ENCODE measurements at regions not wholly inside any gene's neighbourhood (a gene's known extent, or its start where the extent isn't known, plus 50 kb on each side); places are given as distances from the start of the nearest gene placed in this dataset.

DNA sequence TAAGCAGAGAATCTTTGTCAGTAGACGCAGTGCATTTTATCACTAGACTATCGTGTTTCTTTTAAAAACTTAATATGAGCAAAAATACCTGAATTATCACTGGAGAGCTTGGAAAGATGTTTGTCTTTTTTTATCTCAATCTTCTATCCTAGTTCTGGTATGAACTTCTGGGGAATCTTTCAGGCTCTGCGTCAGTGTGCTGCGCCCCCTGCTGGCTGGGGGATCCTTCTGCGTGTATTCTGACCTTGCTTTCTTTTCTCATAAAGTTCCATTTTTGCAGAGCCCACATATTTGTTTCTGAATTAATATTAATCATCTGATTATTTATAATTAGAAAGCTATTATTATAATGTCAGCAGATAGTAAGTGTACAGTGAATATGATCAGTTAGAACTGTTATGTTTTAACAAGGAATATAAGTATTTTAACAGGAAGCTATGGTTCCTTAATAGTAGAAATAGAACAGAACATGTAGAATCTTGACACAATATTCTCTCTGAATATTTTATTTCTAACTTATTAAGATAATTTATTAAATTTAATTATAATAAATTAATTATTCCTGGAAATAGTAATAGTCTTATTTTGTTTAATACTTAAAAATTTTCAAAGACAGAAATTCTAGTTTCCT lies 945.0 kb upstream of the CRIM1 start:
- H3K4me1 ChIP-seq: no peaks in the 10 kb centered on the region
- peak in 2 of 3 donors; percentile 60 to 68 for DNase-seq
- no peaks in the 10 kb centered on the region for H3K27me3 ChIP-seq
- TF ChIP-seq, protein P1, sequence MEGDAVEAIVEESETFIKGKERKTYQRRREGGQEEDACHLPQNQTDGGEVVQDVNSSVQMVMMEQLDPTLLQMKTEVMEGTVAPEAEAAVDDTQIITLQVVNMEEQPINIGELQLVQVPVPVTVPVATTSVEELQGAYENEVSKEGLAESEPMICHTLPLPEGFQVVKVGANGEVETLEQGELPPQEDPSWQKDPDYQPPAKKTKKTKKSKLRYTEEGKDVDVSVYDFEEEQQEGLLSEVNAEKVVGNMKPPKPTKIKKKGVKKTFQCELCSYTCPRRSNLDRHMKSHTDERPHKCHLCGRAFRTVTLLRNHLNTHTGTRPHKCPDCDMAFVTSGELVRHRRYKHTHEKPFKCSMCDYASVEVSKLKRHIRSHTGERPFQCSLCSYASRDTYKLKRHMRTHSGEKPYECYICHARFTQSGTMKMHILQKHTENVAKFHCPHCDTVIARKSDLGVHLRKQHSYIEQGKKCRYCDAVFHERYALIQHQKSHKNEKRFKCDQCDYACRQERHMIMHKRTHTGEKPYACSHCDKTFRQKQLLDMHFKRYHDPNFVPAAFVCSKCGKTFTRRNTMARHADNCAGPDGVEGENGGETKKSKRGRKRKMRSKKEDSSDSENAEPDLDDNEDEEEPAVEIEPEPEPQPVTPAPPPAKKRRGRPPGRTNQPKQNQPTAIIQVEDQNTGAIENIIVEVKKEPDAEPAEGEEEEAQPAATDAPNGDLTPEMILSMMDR (IDR thresholded peaks at IDR 0.05): peak; percentile 20 to 61 (median 53)
- TF ChIP-seq POLR2A (IDR thresholded peaks at IDR 0.05): no peak
- no peak overlapping the region for H3K4me3 ChIP-seq
- H3K9me3 ChIP-seq: no peaks in the 10 kb centered on the region
- no peaks in the 10 kb centered on the region for H3K36me3 ChIP-seq
- H3K27ac ChIP-seq: no peak overlapping the region

DNA sequence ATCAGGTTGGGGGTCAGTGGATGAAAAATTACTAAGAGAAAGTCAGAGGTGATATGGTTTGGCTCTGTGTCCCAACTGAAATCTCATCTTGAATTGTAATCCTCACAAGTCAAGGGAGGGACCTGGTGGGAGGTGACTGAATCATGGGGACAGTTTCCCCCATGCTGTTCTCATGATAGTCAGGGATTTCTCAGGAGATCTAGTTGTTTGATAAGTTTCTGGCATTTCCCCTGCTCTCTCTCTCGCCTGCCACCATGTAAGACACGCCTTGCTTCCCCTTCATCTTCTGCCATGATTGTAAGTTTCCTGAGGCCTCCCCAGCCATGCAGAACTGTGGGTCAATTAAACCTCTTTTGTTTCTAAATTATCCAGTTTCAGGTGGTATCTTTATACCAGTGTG lies 945.8 kb upstream of the CRIM1 start:
- no peaks in the 10 kb centered on the region for H3K9me3 ChIP-seq
- no peak for DNase-seq
- no peaks in the 10 kb centered on the region for H3K4me1 ChIP-seq
- H3K27ac ChIP-seq: no peak overlapping the region
- no peaks in the 10 kb centered on the region for H3K36me3 ChIP-seq
- H3K4me3 ChIP-seq: no peak overlapping the region
- no peaks in the 10 kb centered on the region for H3K27me3 ChIP-seq
- TF ChIP-seq, protein P1 (IDR thresholded peaks at IDR 0.05): no peak
- TF ChIP-seq POLR2A (IDR thresholded peaks at IDR 0.05): no peak

DNA sequence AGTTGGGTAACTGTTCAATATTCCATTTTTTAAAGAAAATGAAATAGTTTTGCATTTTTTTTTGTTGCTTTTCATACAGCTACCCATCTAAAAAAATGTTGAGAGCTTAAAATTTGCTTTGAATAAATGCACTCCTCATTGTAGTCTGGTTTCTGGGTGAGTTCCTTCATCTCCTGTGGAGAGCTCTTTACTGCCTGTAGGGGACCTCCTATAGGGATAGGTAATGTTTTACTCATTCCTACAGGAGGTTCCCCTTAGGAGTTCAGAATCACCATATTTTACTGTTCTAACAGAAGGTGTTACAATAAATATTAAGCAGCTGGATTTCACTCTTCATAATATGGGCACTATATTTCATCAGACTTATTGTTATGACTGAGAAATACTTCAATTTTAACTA lies 947.3 kb upstream of the CRIM1 start:
- H3K4me3 ChIP-seq: no peak overlapping the region
- H3K27ac ChIP-seq: no peak overlapping the region
- DNase-seq: no peak
- H3K36me3 ChIP-seq: no peaks in the 10 kb centered on the region
- H3K27me3 ChIP-seq: no peaks in the 10 kb centered on the region
- TF ChIP-seq, protein P1 (IDR thresholded peaks at IDR 0.05): no peak
- TF ChIP-seq POLR2A (IDR thresholded peaks at IDR 0.05): no peak
- no peaks in the 10 kb centered on the region for H3K4me1 ChIP-seq
- no peaks in the 10 kb centered on the region for H3K9me3 ChIP-seq

DNA sequence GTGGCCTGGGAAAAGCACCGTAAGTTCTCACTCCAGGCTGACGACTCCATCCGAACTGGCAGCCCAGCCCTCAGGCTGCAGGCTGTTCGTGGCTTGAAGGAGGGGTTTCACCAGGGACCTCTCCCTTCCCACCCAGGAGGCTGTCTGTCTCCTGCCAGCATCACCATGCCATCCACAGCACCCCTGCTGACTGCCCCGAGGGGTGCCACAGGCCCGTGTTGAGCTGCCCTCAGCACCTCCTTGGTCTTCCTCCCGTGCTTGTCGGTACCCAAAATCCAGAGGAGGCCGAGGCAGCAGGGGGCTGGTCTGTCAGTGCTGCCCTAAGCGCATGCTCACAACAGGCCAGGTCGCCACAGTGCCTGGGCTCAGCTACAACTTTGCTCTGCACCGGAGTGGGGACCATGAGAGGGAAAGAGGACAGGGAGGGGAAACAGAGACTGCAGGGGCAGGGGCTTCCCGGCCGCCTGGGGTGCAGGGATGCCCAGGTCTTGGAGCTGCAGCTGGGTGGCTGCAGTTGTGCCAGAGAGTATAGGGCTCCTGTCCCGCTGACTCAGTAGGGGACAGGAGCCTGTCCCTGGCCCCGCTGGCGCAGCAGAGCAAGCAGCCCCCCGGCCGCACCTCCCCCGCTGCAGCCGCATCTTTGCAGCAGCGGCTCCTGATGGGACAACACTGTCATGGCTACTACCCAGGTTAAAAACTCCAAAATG lies 963.7 kb upstream of the CRIM1 start:
- H3K4me3 ChIP-seq: no peak overlapping the region
- no peaks in the 10 kb centered on the region for H3K9me3 ChIP-seq
- no peak for DNase-seq
- no peaks in the 10 kb centered on the region for H3K27me3 ChIP-seq
- no peaks in the 10 kb centered on the region for H3K4me1 ChIP-seq
- no peak overlapping the region for H3K27ac ChIP-seq
- no peaks in the 10 kb centered on the region for H3K36me3 ChIP-seq
- TF ChIP-seq, protein P1 (IDR thresholded peaks at IDR 0.05): no peak
- TF ChIP-seq POLR2A (IDR thresholded peaks at IDR 0.05): no peak

DNA sequence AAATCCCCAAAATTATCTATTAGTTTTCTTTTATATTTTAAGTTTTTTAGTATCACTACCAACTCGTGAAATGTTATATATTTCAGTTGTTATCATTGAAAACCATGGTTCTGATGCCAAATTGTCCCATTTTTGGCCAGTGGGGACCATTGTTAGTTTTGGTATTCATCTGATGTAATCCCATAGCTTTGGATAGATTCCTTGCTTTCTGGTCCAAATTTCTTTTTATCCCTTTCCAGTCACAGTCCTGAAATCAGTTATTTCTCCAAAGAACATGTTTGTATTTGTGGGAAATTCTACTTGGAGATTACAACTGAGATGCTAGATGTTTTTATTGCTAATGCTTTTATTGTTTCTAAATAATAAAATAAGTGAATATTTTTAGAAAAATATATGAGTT lies 976.8 kb upstream of the CRIM1 start:
- Histone ChIP-seq H3K27ac (no peak overlapping the region), H3K27me3 (no peaks in the 10 kb centered on the region), H3K36me3 (no peaks in the 10 kb centered on the region), H3K4me1 (no peaks in the 10 kb centered on the region), H3K9me3 (no peaks in the 10 kb centered on the region), H3K4me3 (no peak overlapping the region)
- TF ChIP-seq, protein P1 (IDR thresholded peaks at IDR 0.05): no peak
- TF ChIP-seq POLR2A (IDR thresholded peaks at IDR 0.05): no peak
- DNase-seq: no peak
